Neural progenitor cell (in vitro differentiated cells): ENCODE measurements at regions not wholly inside any gene's neighbourhood (a gene's known extent, or its start where the extent isn't known, plus 50 kb on each side); places are given as distances from the start of the nearest gene placed in this dataset.

Source experiments
- CTCF ChIP-seq: fragments of 200-600 bp; sonication (generic); IDR thresholded peaks from 2 replicates; pipeline ENCODE4 v1.5.1; 2017; ENCODE audit warnings: antibody characterized with exemption, mild to moderate bottlenecking
- EZH2 ChIP-seq: fragments of 200-600 bp; sonication (generic); IDR thresholded peaks from 2 replicates; pipeline ENCODE4 v1.6.1; 2017; ENCODE audit warnings: antibody characterized with exemption, mild to moderate bottlenecking, moderate library complexity
- EZH2phosphoT487 ChIP-seq: fragments of 200-600 bp; sonication (generic); IDR thresholded peaks from 2 replicates; pipeline ENCODE4 v1.6.1; 2017; ENCODE audit warnings: antibody characterized with exemption

- TF ChIP-seq CTCF (no peak), EZH2phosphoT487 (no peak), EZH2 (no peak)
Measured at GRCh38 chr6:8535519-8535918, 100.2 kb upstream of the SLC35B3 start.
